ENCODE measurements at regions not wholly inside any gene's neighbourhood (a gene's known extent, or its start where the extent isn't known, plus 50 kb on each side); places are given as distances from the start of the nearest gene placed in this dataset.

- H3K4ac ChIP-seq (ENCODE audit: low read depth, low read length): no peak overlapping the region
- no peaks in the 10 kb centered on the region for H3K4me1 ChIP-seq (ENCODE audit: control insufficient read depth, low read depth, low read length)
- no peak overlapping the region for H3K4me2 ChIP-seq (ENCODE audit: low read length)
- no peaks in the 10 kb centered on the region for H3K27me3 ChIP-seq (ENCODE audit: insufficient read depth, low read length, poor library complexity)
- no peak overlapping the region for H3K4me3 ChIP-seq (ENCODE audit: low read length)
- no peaks in the 10 kb centered on the region for H3K79me1 ChIP-seq (ENCODE audit: low read length)
- no peak overlapping the region for H2AK5ac ChIP-seq (ENCODE audit: low read length)
- H4K5ac ChIP-seq (ENCODE audit: low read length): no peak overlapping the region
- no peak overlapping the region for H3K56ac ChIP-seq (ENCODE audit: low read length)
- no peak overlapping the region for H3K18ac ChIP-seq (ENCODE audit: low read length)
- no peak for DNase-seq
- no peak overlapping the region for H3K9ac ChIP-seq (ENCODE audit: low read length)
- no peak overlapping the region for H3K23ac ChIP-seq (ENCODE audit: low read length)
- no peaks in the 10 kb centered on the region for H3K79me2 ChIP-seq (ENCODE audit: control insufficient read depth, insufficient read depth, low read length)
- H2BK120ac ChIP-seq (ENCODE audit: low read depth, low read length): no peak overlapping the region
- no CpG with 5 or more reads among the region's 11 CpGs for WGBS (ENCODE audit: extremely low coverage, insufficient coverage, low lambda C conversion rate)
- no peaks in the 10 kb centered on the region for H3K36me3 ChIP-seq (ENCODE audit: control insufficient read depth, insufficient read depth, low read length)
- H2BK5ac ChIP-seq (ENCODE audit: low read length): no peak overlapping the region
- H2BK15ac ChIP-seq (replicated peaks; ENCODE audit: low read depth): no peak overlapping the region
- no peak overlapping the region for H4K8ac ChIP-seq (ENCODE audit: low read depth, low read length)
- no peak overlapping the region for H3K27ac ChIP-seq (ENCODE audit: low read depth, low read length)
Observed at GRCh38 chr3:18127859-18128681, 297.1 kb downstream of the SATB1 start.

DNA sequence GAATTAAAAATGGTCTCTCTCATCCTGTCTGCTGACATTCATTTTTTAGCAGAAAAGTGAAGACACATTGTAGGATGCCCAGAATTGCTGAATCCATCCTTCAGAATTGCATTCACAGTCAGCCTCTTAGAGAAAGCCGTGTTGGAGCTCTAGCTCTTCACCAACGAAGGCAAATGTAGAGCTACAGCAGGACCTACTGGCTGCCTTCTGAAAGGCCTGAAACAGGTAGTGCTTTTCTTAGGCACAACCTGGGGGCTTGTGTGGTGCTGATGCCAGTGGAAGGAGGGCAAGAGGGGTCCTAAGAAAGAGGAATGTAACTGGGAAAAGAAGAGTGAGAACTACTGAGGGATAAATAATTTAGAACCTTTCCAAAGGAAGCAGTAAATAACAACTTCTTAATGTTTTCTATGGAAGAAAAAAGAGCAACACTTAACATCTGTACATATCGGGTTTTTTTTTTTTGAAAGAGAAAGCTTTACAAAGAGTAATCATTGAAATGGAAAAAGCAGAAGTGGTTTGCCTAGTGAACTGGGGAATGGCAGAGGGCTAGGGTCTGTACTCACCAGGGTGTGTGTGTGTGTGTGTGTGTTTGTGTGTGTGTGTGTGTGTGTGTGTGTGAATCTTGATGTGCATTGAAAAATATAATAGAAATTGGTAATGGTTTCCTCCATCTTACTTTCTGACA, 297.8 kb downstream of the SATB1 start:
- Histone ChIP-seq H3K56ac (ENCODE audit: low read length) (no peak overlapping the region), H2BK5ac (ENCODE audit: low read length) (no peak overlapping the region), H3K36me3 (ENCODE audit: control insufficient read depth, insufficient read depth, low read length) (no peaks in the 10 kb centered on the region), H3K79me2 (ENCODE audit: control insufficient read depth, insufficient read depth, low read length) (no peaks in the 10 kb centered on the region), H3K18ac (ENCODE audit: low read length) (no peak overlapping the region), H3K4me1 (ENCODE audit: control insufficient read depth, low read depth, low read length) (no peaks in the 10 kb centered on the region), H3K9ac (ENCODE audit: low read length) (no peak overlapping the region), H3K79me1 (ENCODE audit: low read length) (no peaks in the 10 kb centered on the region), H3K4me3 (ENCODE audit: low read length) (no peak overlapping the region), H4K8ac (ENCODE audit: low read depth, low read length) (no peak overlapping the region), H3K27ac (ENCODE audit: low read depth, low read length) (no peak overlapping the region), H3K4ac (ENCODE audit: low read depth, low read length) (no peak overlapping the region), H2AK5ac (ENCODE audit: low read length) (no peak overlapping the region), H3K27me3 (ENCODE audit: insufficient read depth, low read length, poor library complexity) (no peaks in the 10 kb centered on the region), H4K5ac (ENCODE audit: low read length) (no peak overlapping the region), H3K23ac (ENCODE audit: low read length) (no peak overlapping the region), H3K4me2 (ENCODE audit: low read length) (no peak overlapping the region), H2BK120ac (ENCODE audit: low read depth, low read length) (no peak overlapping the region), H2BK15ac (replicated peaks; ENCODE audit: low read depth) (no peak overlapping the region)
- no CpG with 5 or more reads among the region's 3 CpGs for WGBS (ENCODE audit: extremely low coverage, insufficient coverage, low lambda C conversion rate)
- no peak for DNase-seq

DNA sequence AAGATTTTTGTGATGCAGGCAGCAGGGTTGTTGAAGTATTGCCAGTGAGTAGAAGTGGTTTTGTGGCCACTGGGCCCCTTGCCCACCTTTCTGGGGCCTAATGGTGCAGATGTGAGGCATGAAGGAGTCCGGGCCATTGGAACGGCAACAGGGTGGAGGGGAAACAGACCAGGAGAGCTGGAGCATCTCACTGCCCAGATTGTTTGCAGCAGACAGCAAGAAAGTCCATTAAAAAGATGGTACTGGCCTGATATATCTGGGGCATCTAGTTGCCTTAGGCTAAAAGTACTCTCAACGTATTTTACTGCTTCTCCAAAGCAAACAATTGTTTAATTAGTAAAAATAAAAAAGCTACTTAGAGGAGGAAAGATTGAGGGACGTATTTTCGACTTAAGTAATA, 298.4 kb downstream of the SATB1 start:
- Histone ChIP-seq H3K56ac (ENCODE audit: low read length) (no peak overlapping the region), H2AK5ac (ENCODE audit: low read length) (no peak overlapping the region), H3K79me1 (ENCODE audit: low read length) (no peaks in the 10 kb centered on the region), H3K4me2 (ENCODE audit: low read length) (no peak overlapping the region), H3K4ac (ENCODE audit: low read depth, low read length) (no peak overlapping the region), H3K27ac (ENCODE audit: low read depth, low read length) (no peak overlapping the region), H2BK120ac (ENCODE audit: low read depth, low read length) (no peak overlapping the region), H4K5ac (ENCODE audit: low read length) (no peak overlapping the region), H3K79me2 (ENCODE audit: control insufficient read depth, insufficient read depth, low read length) (no peaks in the 10 kb centered on the region), H3K4me3 (ENCODE audit: low read length) (no peak overlapping the region), H4K8ac (ENCODE audit: low read depth, low read length) (no peak overlapping the region), H3K23ac (ENCODE audit: low read length) (no peak overlapping the region), H3K27me3 (ENCODE audit: insufficient read depth, low read length, poor library complexity) (no peaks in the 10 kb centered on the region), H2BK15ac (replicated peaks; ENCODE audit: low read depth) (no peak overlapping the region), H3K36me3 (ENCODE audit: control insufficient read depth, insufficient read depth, low read length) (no peaks in the 10 kb centered on the region), H2BK5ac (ENCODE audit: low read length) (no peak overlapping the region), H3K4me1 (ENCODE audit: control insufficient read depth, low read depth, low read length) (no peaks in the 10 kb centered on the region), H3K9ac (ENCODE audit: low read length) (no peak overlapping the region), H3K18ac (ENCODE audit: low read length) (no peak overlapping the region)
- WGBS (ENCODE audit: extremely low coverage, insufficient coverage, low lambda C conversion rate): no CpG with 5 or more reads among the region's 5 CpGs
- no peak for DNase-seq

GRCh38 chr3:18124501-18124900, 300.6 kb downstream of the SATB1 start:
- no peak overlapping the region for H2AK5ac ChIP-seq (ENCODE audit: low read length)
- no peak overlapping the region for H3K9ac ChIP-seq (ENCODE audit: low read length)
- no peak for DNase-seq
- H3K4ac ChIP-seq (ENCODE audit: low read depth, low read length): no peak overlapping the region
- H4K5ac ChIP-seq (ENCODE audit: low read length): no peak overlapping the region
- H2BK120ac ChIP-seq (ENCODE audit: low read depth, low read length): no peak overlapping the region
- no peak overlapping the region for H3K23ac ChIP-seq (ENCODE audit: low read length)
- H3K27ac ChIP-seq (ENCODE audit: low read depth, low read length): no peak overlapping the region
- H3K4me3 ChIP-seq (ENCODE audit: low read length): no peak overlapping the region
- no peak overlapping the region for H3K18ac ChIP-seq (ENCODE audit: low read length)
- H3K79me2 ChIP-seq (ENCODE audit: control insufficient read depth, insufficient read depth, low read length): no peaks in the 10 kb centered on the region
- H3K36me3 ChIP-seq (ENCODE audit: control insufficient read depth, insufficient read depth, low read length): no peaks in the 10 kb centered on the region
- H2BK15ac ChIP-seq (replicated peaks; ENCODE audit: low read depth): no peak overlapping the region
- no peaks in the 10 kb centered on the region for H3K4me1 ChIP-seq (ENCODE audit: control insufficient read depth, low read depth, low read length)
- H2BK5ac ChIP-seq (ENCODE audit: low read length): no peak overlapping the region
- H3K4me2 ChIP-seq (ENCODE audit: low read length): no peak overlapping the region
- no CpG with 5 or more reads among the region's 5 CpGs for WGBS (ENCODE audit: extremely low coverage, insufficient coverage, low lambda C conversion rate)
- no peaks in the 10 kb centered on the region for H3K27me3 ChIP-seq (ENCODE audit: insufficient read depth, low read length, poor library complexity)
- H3K56ac ChIP-seq (ENCODE audit: low read length): no peak overlapping the region
- no peak overlapping the region for H4K8ac ChIP-seq (ENCODE audit: low read depth, low read length)
- H3K79me1 ChIP-seq (ENCODE audit: low read length): no peaks in the 10 kb centered on the region

DNA sequence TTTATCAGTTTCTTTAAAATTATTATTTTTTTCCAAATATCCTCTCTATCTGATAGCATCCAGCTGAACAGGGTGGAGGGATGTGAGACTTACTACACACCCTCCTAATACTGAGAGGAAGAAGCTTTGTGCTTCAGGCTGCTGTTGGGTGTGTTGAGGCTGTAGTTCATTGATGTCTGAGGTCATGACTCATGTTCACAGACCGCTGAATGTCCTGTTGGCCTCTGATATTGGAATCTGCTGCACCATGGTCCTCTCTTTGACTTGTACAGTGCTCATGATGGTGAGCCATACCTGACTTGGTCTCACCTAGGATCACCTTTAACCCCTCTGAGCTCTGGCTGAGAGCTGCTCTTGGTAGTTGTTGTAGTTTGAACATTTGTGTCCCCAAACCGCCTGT, 302.9 kb downstream of the SATB1 start:
- Histone ChIP-seq H3K4me2 (ENCODE audit: low read length) (no peak overlapping the region), H3K4me3 (ENCODE audit: low read length) (no peak overlapping the region), H2AK5ac (ENCODE audit: low read length) (no peak overlapping the region), H3K18ac (ENCODE audit: low read length) (no peak overlapping the region), H3K79me1 (ENCODE audit: low read length) (no peaks in the 10 kb centered on the region), H3K36me3 (ENCODE audit: control insufficient read depth, insufficient read depth, low read length) (no peaks in the 10 kb centered on the region), H3K23ac (ENCODE audit: low read length) (no peak overlapping the region), H3K56ac (ENCODE audit: low read length) (no peak overlapping the region), H2BK15ac (replicated peaks; ENCODE audit: low read depth) (no peak overlapping the region), H3K27ac (ENCODE audit: low read depth, low read length) (no peak overlapping the region), H3K79me2 (ENCODE audit: control insufficient read depth, insufficient read depth, low read length) (no peaks in the 10 kb centered on the region), H3K4ac (ENCODE audit: low read depth, low read length) (no peak overlapping the region), H3K9ac (ENCODE audit: low read length) (no peak overlapping the region), H4K8ac (ENCODE audit: low read depth, low read length) (no peak overlapping the region), H2BK120ac (ENCODE audit: low read depth, low read length) (no peak overlapping the region), H3K27me3 (ENCODE audit: insufficient read depth, low read length, poor library complexity) (no peaks in the 10 kb centered on the region), H2BK5ac (ENCODE audit: low read length) (no peak overlapping the region), H4K5ac (ENCODE audit: low read length) (no peak overlapping the region), H3K4me1 (ENCODE audit: control insufficient read depth, low read depth, low read length) (no peaks in the 10 kb centered on the region)
- no CpG with 5 or more reads among the region's 2 CpGs for WGBS (ENCODE audit: extremely low coverage, insufficient coverage, low lambda C conversion rate)
- no peak for DNase-seq
